OCI-LY7 (cell line): ENCODE measurements at regions not wholly inside any gene's neighbourhood (a gene's known extent, or its start where the extent isn't known, plus 50 kb on each side); places are given as distances from the start of the nearest gene placed in this dataset.

Experiments used
- CTCF ChIP-seq: fragments of 200-600 bp; sonication (generic); conservative IDR thresholded peaks from 2 replicates; pipeline ENCODE4 v1.5.1; 2014; ENCODE audit warnings: mild to moderate bottlenecking, antibody characterized with exemption, low read length, moderate library complexity, mixed read lengths
- EZH2phosphoT487 ChIP-seq: fragments of 200-600 bp; sonication (generic); IDR thresholded peaks from 2 replicates; pipeline ENCODE4 v1.6.1; 2018; ENCODE audit warnings: low read depth, borderline replicate concordance, mild to moderate bottlenecking, mixed run types, antibody characterized with exemption, low read length, moderate library complexity, mixed read lengths

DNA sequence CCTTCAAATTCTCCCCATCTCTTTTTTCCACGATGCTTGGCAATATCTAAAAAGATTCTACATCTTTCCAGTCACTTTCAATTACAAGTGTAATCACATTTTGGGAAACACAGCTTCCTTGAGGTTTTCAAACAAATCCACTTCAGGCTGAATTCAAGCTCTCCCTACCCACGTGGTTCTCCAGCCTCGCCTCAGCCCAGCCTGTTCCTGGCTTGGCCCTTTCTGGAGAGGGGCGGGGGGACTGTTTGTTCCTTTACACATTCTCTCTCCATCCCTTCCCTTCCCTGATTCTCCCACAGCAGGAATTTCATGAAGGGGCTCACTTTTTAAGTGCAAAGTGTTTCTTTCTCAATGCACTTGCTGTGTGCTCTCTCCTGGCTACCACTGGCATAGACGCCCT, 226.3 kb upstream of the SOX11 start:
- TF ChIP-seq CTCF (no peak), EZH2phosphoT487 (no peak)
